Nucleus accumbens (tissue), 56 donors: ENCODE measurements at regions not wholly inside any gene's neighbourhood (a gene's known extent, or its start where the extent isn't known, plus 50 kb on each side); places are given as distances from the start of the nearest gene placed in this dataset.

Source experiments
- DNase-seq, 56 donors: peaks; one replicate each; lab custom pipeline; 2025; lab: John Stamatoyannopoulos, UW

- DNase-seq: no peak
Observed at GRCh38 chr20:62544505-62545055, 68.8 kb upstream of the GATA5 start.

DNA sequence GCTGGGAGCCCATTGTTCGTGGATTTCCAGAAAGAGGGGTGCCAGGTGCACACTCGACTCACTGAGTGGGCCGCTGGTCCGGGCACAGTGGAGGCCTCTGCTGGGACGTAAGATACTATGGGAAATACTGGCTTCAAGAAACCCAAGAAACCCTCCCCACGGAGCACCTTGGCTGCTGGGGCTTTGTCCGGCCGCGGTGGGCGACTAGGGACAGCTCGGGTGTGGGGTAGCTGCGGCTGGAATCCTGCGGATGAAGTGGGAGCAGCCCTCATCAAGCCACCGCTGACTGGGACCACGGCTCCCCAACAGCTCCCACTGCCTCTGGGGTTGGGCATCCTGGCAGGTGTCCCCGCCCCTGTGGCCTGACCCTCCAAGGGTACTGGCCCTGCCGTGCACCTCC is 69.5 kb upstream of the GATA5 start:
- no peak for DNase-seq

- no peak for DNase-seq
Observed at GRCh38 chr20:62545901-62546525, 70.2 kb upstream of the GATA5 start.

GRCh38 chr20:62546606-62547005 is 70.8 kb upstream of the GATA5 start:
- no peak for DNase-seq

DNA sequence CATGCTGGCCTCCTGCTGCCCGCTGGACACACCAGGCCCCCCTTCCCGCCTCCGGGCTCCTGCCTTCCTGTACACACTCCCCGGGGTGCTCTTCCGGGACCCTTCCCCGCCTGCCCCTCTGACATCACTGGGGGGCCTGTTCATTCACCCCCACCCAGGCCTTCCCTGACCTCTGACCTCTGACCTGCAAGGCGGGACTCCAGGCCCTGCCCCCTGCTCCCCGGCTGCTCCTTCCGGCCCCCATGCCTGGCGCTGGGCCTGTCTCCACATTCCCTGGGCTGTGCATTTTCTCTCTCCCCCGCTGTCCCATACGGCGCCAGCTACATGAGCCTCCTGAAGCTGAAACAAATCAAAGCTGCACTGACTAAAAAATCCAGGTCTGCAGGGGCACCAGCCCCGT is 71.6 kb upstream of the GATA5 start:
- no peak for DNase-seq

GRCh38 chr20:62548471-62548870 is 72.7 kb upstream of the GATA5 start:
- DNase-seq: no peak

DNA sequence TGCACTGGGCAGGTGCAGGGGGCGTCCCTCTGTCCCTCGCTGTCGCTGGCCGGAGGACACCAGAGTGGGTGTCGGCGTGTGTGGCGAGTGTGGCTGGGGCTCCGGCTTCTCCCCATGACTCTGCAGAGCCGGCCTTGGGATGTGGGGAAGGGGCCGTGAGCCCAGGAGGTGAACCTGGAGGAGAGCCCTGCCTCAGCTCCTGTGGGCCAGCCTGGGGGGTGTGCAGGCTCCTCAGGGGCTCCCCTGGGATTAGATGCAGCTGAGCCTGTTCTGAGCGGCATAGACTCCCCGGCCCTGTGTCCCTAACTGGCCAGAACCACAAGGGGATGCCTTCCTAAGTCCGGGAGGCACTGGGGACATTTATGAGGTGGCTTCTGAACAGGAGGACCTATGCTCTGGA is 73.2 kb upstream of the GATA5 start:
- DNase-seq: no peak

- no peak for DNase-seq
Observed at GRCh38 chr20:62549499-62550086, 73.8 kb upstream of the GATA5 start.

DNA sequence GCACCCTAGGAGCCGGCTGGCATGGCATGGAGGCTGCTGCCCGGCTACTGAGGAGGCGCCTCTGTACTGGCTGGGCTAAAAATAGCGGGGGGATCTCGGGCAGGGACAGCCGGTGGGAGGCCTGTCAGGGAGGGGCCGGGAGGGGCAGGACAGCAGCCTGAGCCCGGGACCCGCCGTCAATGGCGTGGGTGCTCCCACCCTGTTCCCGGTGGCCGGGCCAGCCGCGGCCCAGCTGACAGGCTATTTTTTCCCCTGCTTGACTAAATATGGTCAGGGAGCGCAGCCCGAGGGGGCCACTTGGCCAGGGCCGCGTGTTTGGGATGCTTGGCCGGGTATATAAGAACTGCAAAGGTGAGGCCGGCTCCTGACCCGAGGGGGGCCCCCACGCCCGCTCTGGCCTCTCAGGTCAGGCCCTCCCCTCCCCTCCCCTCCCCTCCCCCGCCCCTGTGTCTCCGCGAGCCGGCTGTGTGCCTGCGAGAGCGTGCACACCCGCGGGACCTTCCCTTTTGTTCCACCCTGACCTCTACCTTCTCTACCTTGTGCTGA is 74.4 kb upstream of the GATA5 start:
- peak in 1 of 56 donors; percentile 30 for DNase-seq

DNA sequence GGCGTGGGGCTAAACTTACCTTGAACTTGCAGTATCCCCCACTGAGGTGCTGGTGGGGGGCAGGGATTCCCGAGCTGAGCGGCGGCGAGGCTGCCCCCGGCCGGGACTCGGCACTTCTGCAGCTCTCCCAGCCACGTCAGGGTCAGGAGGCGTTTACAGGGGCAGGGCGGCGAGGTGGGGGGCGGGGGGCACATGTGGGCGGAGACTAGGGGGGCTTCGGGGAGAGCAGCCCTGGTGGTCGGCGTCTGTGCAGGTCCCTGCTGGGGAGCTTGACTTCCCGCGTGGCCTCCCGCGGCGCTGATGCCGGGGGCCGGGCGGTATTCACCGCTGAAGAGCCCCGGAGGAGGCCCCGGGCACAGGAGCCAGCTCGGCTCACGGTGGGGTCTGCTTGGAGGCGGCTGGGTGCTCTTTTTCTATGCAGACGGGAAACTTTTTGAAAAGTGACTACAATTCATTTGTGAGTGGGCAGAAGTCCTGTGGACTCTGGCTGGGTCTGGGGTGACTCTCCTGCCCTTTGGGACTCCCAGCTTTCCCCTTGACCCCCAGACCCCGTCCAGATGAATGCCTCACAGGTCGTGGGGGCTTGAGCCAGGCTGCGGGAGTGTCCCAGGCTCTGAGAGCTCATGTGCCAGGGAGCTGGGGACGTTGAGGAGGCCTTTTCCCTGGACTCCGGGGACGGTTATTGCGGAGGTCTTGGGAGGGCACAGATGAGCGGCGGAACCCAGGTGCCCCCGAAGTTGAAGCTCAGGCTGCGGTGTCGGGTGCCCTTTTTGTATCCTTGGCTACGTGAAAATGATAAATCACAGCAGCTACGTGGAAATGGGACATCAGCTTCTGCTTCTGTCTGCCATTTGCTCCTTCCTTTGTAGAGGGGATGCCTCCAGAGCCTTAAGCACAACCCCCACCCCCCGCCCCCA is 75.9 kb upstream of the GATA5 start:
- no peak for DNase-seq

GRCh38 chr20:62552613-62553012 is 76.8 kb upstream of the GATA5 start:
- no peak for DNase-seq

DNA sequence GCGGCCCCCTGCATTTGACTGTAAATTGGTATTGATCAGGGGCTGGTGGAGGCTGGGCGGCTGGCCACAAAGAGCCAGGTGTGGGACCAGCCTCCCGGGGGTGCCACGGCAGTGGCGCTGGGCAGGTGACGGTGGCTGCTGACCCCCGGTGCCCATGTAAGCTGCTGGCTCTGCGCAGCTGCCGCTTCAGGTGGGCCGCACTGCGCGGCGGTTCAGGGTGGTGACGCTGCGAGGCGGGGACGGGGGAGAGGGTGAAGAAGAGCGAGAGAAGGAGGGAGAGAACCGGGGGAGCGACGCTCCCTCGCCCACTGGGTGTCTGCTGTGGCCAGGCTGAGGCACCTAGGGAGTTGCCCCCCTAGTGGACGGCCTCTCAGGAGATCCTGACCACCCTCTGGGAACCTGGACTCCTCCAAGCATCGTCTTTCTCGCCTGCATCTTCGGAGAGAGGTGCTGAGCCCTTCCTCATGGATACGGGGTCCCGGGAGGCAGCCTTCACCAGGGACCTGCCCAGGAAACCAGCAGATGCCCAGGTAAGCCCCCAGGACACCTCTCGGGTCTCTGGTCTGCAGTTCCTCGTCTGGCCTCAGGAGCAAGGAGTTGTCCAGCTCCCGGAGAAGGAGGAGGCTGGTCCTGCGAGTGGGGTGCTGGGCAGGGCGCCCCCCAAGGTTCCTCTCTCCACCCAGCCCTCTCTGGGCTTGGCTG is 77.5 kb upstream of the GATA5 start:
- no peak for DNase-seq

DNA sequence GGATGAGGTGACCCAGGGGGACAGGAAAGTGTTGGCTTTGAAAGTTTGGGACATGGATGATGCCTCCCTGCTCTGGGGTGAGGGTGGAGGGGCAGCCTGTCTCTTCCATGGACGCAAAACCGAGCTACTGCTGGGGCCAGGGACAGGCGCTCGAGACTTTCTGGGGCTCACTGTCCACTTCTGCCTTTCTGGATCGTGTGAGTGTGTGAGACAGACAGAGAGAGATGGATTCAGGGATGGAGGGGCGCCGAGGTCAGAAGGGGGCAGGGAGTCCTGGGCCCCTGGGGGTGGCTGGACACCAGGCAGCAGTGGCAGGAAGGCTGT is 78.0 kb upstream of the GATA5 start:
- DNase-seq: no peak

DNA sequence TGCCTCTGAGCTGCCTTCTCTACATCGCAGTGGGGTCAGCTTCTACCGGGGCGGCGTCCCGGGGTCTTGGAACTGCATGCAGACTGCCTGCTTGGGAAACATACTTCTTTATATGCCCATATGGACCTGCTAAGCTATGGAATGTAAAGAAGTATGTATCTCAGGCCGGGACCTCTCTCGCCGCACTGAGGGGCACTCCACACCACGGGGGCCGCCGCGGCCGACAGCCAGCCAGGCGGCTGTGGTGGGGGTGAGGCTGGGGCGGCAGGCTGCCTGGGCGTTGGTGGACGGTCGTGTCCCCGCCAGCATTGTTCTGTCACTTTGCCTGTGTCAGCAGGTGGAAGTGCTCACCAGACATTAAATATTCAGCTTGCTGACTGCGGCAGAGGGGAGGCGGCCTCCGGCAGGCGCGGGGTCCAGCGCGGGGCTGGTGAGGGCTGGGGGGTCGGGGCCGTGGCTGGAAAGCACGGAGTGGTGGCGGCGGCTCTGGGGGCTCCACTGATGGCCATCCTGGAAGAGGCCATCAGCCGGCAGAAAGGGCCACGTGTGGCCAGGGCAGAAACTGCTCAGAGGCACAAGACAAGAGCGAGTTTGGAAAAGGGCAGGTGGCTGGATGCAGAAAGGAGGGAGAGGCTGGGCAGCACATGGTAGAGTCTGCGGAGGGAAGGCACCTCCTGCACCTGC is 78.6 kb upstream of the GATA5 start:
- DNase-seq: no peak

DNA sequence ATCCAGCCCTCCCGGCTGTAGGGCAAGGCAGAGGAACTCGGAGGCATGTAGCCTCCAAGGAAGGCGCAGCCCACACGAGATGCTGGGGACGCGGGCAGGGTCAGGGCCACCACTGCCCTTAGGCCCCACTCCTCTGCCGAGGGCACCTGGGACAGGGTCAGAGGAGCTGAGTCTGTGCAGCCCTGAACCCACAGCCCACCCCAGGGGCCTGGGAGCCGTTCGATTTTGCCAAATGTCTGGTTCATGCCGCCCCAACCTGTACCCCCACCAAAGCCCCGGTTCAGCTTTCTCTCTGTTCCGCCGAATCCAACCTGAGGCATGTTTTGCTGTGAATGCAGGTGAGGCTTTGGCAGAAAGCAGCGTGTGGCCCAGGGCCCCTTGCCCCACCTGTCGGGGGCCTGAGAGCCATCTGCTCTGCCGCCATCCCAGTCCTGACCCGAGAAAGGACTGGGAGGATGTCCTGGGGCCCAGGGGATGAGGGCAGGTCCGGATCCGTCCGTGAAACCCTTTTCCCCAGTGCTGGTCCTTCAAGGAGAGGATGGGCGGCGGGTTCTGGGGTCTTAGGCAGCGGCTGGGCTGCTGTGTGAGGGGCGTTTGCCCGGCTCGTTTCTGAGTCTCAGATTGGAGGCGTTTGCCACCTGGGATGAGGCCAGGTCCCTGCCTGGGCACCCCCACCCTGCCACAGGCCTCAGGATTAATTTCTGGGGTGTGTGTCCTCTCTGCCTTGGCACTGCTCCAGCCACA is 79.3 kb upstream of the GATA5 start:
- no peak for DNase-seq

DNA sequence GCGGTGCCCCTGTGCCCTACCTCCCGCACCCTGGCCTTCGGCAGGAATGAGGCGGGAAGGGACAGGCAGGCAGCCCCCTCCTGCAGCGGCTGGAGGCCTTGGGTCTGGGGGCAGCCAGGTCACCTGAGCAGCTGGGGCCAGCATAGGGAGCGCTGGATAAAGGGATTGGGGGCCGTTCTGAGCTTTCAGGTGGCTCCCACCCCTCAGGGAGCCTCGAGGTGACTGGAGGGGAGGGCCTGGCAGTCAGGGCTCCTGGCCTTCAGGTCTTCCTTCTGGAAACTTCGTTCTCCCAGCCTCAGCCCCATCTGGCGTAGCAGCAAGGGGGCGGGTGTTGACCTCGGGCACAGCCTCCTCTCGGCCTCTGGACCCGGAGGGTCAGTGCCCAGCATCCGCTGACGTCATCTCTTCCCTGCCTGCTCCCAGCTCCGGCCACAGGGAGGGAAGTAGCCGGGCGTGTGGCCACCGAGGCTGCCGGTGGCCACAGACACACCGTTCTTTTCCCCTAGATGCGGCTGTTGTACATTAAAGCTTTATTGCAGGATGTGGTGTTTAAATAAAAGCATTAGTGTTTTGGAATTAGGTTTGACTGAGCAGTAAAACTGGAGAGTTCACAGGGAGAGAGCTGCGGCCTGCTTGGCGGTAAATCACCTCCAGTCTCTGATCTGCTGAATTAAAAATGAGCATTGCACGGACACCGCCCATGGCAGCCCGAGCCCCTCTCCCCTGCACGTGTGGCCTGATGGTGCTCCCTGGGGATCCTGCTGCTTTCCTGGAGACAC is 80.0 kb upstream of the GATA5 start:
- DNase-seq: no peak

DNA sequence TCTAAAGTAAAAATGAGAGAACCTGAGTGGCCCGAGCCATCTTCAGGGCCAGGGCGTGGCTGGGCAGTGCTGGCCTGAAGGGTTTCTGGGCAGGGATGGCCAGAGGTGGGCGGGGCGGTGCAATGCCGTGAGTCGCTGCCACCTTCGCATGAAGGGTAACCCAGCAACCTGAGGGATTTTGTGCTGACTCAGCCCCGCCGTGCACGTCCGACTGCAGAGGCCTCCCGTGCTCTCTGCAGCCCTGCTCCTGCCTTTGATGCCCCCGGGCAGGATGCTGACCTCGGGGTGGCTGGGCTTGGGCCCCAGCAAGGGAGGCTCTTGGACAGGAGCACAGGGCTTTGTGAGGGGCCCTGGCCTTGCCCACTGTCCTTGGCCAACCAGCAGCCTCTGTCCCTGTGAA is 81.7 kb upstream of the GATA5 start:
- DNase-seq: no peak

DNA sequence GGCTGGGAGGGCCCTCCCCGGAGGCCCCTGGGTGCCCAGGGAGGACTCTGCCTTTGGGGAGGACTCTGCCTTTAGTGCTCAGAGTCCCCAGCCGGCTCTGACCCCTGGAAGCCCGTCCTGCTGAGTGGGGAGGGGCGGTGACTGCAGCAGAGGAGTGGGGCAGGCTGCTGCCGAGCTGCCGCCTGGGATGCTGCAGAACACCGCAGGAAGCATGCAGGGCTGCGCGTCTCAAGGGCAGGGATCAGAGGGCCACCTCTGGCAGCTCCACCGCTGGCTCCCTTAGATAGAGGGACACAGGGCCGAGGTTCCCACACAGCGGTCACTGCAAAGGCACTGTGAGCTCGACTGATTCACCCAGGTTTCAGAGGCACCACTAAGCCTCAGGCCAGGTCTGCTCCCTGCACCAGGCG is 82.2 kb upstream of the GATA5 start:
- no peak for DNase-seq

GRCh38 chr20:62558779-62559178 is 83.0 kb upstream of the GATA5 start:
- DNase-seq: no peak
